GM12864 (cell line): ENCODE measurements at regions not wholly inside any gene's neighbourhood (a gene's known extent, or its start where the extent isn't known, plus 50 kb on each side); places are given as distances from the start of the nearest gene placed in this dataset.

Experiments
- DNase-seq: peaks from one replicate; pipeline ENCODE4 v3.0.0-alpha.2; 2011; ENCODE audit warnings: low read depth
- H3K4me3 ChIP-seq: 2 replicates; pipeline ENCODE4 v1.5.1; 2011; ENCODE audit warnings: mild to moderate bottlenecking, low read depth, low read length, control low read depth
- CTCF ChIP-seq: IDR thresholded peaks from 2 replicates; pipeline ENCODE4 v1.5.1; 2011; ENCODE audit warnings: low read depth, mild to moderate bottlenecking, moderate library complexity, low read length, control low read depth, inconsistent platforms; ENCODE audit errors: missing control alignments

GRCh38 chr14:65346895-65347294, 65.6 kb upstream of the FUT8 start:
- H3K4me3 ChIP-seq = no peak overlapping the region
- no peak for TF ChIP-seq CTCF
- DNase-seq = no peak

GRCh38 chr14:65348137-65348536, 64.4 kb upstream of the FUT8 start:
- no peak for DNase-seq
- TF ChIP-seq CTCF = no peak
- no peak overlapping the region for H3K4me3 ChIP-seq

- H3K4me3 ChIP-seq = no peak overlapping the region
- no peak for TF ChIP-seq CTCF
- DNase-seq = no peak
Observed at GRCh38 chr14:65349100-65349499, 63.4 kb upstream of the FUT8 start.

- H3K4me3 ChIP-seq = no peak overlapping the region
- TF ChIP-seq CTCF = no peak
- DNase-seq = no peak
Observed at GRCh38 chr14:65351493-65352194, 60.9 kb upstream of the FUT8 start.

DNA sequence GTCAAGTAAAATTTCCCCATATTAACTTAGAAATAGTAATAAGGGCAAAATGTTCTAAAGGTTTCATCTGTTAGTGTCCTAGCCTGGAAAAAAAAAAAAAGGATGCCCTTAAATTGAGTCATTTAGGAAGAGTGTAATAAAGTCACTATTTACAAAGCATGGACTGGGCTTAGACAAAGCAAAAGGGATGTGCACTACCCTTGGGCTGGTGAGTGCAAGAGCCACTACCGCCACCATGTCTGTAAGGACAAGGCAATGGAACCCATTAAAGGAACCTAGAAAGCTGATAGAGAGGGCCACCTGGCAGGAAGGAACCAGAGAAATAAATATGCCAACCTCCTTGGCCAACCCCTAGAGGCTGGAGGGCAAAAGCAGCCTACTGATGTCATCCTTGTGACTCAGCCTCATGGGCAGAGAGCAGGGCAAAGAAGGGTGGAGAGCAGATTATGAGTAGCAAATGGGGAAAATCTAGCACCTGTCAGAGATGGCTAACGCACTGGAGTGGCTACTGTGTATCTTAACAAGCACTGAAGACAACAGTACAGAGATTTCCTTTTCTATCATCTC, 59.5 kb upstream of the FUT8 start:
- TF ChIP-seq CTCF = no peak
- no peak for DNase-seq
- no peak overlapping the region for H3K4me3 ChIP-seq

DNA sequence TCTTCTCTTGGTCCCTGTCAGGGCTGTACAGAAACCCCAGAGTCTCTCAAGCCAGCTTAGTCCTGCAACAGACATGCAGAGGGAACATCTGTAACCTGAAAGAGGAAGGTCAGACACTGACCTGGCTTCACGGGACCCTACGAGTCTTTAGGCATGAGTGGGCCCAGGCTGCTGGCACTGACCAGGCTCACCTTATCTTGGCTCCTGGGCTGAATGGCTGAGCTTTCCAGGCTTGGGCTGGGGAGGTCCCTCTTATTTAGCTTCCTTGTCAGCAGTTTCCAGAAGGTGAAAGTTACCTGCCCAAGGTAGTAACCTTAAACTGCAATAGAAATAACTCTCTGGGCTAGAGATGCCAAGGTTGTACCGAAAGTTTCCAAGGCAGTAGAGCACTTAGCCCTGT, 58.4 kb upstream of the FUT8 start:
- DNase-seq = no peak
- no peak overlapping the region for H3K4me3 ChIP-seq
- TF ChIP-seq CTCF = no peak

GRCh38 chr14:65354715-65355114, 57.8 kb upstream of the FUT8 start:
- no peak overlapping the region for H3K4me3 ChIP-seq
- TF ChIP-seq CTCF = no peak

More at GRCh38 chr14:65354715-65355114, 57.8 kb upstream of the FUT8 start:
- DNase-seq = no peak
